Stomach (tissue), 4 donors: ENCODE measurements at regions not wholly inside any gene's neighbourhood (a gene's known extent, or its start where the extent isn't known, plus 50 kb on each side); places are given as distances from the start of the nearest gene placed in this dataset.
"Not testable (repeated sequence)": the region's sequence is repeated elsewhere in the genome, so short reads cannot be mapped to it uniquely, and the experiment has no call there.

Experiments
- CTCF ChIP-seq, 7 experiments: fragments of 450-650 bp in 4 of 7; fragments of 200-600 bp in 3 of 7; sonication (generic) in 3 of 7; IDR thresholded peaks; one replicate each; pipeline ENCODE4 v1.5.1; 2016 to 2019; ENCODE audit warnings: antibody characterized with exemption in 7 of 7, control low read depth in 2 of 7, mild to moderate bottlenecking in 1 of 7
- POLR2A ChIP-seq, 4 donors: fragments of 450-650 bp; IDR thresholded peaks; one replicate each; pipeline ENCODE4 v1.6.1; 2016; ENCODE audit warnings: antibody characterized with exemption in 4 of 4, control low read depth in 2 of 4, mild to moderate bottlenecking in 1 of 4, moderate library complexity in 1 of 4

DNA sequence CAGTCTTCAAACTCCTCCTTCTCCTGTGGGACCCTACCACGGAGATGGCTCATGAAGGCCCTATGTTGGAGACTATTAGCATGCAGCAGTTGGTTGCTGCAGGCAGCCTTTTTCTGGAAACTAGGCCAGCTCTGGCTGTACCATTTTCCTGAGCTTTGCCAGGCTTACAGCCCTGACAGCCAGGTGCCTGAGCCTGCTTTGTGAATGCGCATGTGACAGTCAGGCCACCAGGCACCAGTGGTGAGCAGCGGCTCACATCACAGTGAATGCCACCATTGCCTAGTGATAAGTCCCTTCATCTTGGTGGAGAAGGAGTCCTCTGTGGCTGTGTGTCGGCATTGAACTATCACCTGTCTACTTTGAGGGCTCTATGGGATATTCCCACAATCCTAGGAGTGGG, 982.4 kb upstream of the DEFB115 start:
- TF ChIP-seq CTCF, POLR2A (IDR thresholded peaks at IDR 0.05): not testable (repeated sequence)
